Epithelial cell of esophagus (primary cell): ENCODE measurements at regions not wholly inside any gene's neighbourhood (a gene's known extent, or its start where the extent isn't known, plus 50 kb on each side); places are given as distances from the start of the nearest gene placed in this dataset.

ENCODE experiments used
- DNase-seq: peaks from one replicate; pipeline ENCODE4 v3.0.0; 2010; ENCODE audit warnings: low read depth
- H3K4me3 ChIP-seq: 2 replicates; pipeline ENCODE4 v1.5.1; 2011; ENCODE audit warnings: mild to moderate bottlenecking, low read length, control low read depth
- CTCF ChIP-seq: IDR thresholded peaks from 2 replicates; pipeline ENCODE4 v1.5.1; 2011; ENCODE audit warnings: low read depth, mild to moderate bottlenecking, low read length, control low read depth, inconsistent platforms; ENCODE audit not compliant: insufficient read depth; ENCODE audit errors: missing control alignments

GRCh38 chr4:64216741-64217140 lies 192.5 kb downstream of the TECRL start:
- no peak for DNase-seq
- no peak overlapping the region for H3K4me3 ChIP-seq

GRCh38 chr4:64205376-64205775 lies 203.9 kb downstream of the TECRL start:
- H3K4me3 ChIP-seq: no peak overlapping the region
- no peak for TF ChIP-seq CTCF
- DNase-seq: no peak

More at GRCh38 chr4:64216741-64217140, 192.5 kb downstream of the TECRL start:
- no peak for TF ChIP-seq CTCF

- H3K4me3 ChIP-seq: no peak overlapping the region
- DNase-seq: no peak
- no peak for TF ChIP-seq CTCF
Observed at GRCh38 chr4:64200001-64200555, 209.2 kb downstream of the TECRL start.

GRCh38 chr4:64195582-64195981 lies 213.7 kb downstream of the TECRL start:
- no peak for DNase-seq
- no peak for TF ChIP-seq CTCF
- no peak overlapping the region for H3K4me3 ChIP-seq

GRCh38 chr4:64192731-64193412 lies 216.4 kb downstream of the TECRL start:
- H3K4me3 ChIP-seq: no peak overlapping the region
- no peak for TF ChIP-seq CTCF
- no peak for DNase-seq

- H3K4me3 ChIP-seq: no peak overlapping the region
- TF ChIP-seq CTCF: no peak
- DNase-seq: no peak
Observed at GRCh38 chr4:64174247-64174882, 234.9 kb downstream of the TECRL start.

- DNase-seq: no peak
- H3K4me3 ChIP-seq: no peak overlapping the region
- TF ChIP-seq CTCF: no peak
Observed at GRCh38 chr4:64166365-64166764, 242.9 kb downstream of the TECRL start.
